Urothelium cell line (cell line): ENCODE measurements at regions not wholly inside any gene's neighbourhood (a gene's known extent, or its start where the extent isn't known, plus 50 kb on each side); places are given as distances from the start of the nearest gene placed in this dataset.

ENCODE experiments used
- DNase-seq: peaks from one replicate; pipeline ENCODE4 v3.0.0; 2011; ENCODE audit warnings: low spot score, mixed read lengths
- FAIRE-seq: peaks from 2 replicates; lab custom pipeline; 2011; peaks lifted over from hg19 to GRCh38; lab: Jason Lieb, UNC

DNA sequence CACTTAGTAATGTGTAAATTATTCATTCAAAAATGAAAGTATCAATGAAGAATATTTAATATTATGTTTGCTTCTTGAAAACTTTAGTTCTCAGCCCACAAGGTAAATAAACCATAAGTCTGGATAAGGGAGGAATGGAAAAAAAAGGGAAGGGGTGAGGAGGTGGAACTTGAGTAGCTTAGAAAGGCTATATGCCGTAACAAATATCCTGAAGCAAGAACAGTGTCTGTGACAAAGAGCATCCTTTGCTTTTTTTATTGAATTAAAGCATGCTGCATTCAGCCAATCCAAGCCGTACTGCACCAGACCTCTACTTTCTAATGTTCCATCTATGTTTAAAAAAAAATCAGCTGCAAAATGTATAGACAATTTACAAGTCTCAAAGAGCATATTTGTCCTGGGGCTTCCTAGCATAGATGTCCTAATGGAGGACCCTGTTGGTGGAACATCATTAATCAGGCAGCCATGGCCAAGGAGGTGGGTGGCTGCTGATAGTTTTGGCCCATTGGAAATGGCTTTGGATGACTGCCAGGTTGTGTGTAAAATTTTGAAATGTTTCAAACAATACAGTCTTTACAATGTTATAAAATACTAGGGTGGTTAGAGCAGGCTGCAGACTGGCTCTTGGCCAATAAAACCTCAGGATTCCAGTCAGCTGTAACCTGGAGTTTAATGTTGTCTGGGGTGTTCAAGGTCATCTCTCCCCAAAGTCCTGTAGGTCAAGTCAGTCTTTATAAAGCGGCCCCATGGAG lies 895.8 kb upstream of the SOX9 start:
- FAIRE-seq (peak; percentile 42), DNase-seq (peak; percentile 64)

DNA sequence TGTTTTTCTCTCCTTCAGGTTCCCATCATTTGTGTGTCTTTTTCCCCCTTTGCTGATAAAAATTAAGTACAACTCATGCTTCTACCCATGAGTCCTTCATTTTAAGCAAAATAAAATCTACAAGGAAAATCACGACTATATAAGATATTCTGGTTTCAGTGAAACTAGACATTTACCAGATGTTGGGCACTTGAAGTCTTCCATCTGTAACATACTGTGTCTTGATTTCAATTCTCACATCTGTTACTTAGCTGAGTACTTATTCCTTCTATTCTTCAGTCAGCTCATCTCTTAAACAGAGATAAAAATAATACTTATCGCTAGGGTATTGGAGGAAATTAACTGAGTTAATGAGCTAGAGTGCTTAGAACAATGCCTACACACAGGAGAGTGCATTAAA lies 893.0 kb upstream of the SOX9 start:
- DNase-seq, result no peak
- FAIRE-seq, result peak; percentile 84

DNA sequence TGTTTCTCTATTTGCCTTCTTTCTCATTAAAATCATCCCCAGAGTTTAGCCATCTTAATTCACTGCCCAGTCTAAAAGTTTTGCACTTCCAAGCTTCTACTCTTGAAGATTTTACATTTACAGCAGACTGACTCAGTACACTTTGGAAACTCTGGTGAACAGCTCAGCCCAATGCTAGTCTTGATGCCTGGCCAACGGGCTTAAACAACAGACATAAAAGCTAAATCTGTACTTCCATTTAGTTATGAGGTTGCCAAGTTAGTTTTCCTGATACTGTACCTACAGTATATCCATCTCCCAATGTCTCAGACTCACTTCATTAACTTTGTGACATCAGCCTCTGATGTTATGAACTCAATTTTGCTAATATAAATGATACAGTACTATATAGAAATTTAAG lies 891.8 kb upstream of the SOX9 start:
- no peak for DNase-seq
- no peak for FAIRE-seq

DNA sequence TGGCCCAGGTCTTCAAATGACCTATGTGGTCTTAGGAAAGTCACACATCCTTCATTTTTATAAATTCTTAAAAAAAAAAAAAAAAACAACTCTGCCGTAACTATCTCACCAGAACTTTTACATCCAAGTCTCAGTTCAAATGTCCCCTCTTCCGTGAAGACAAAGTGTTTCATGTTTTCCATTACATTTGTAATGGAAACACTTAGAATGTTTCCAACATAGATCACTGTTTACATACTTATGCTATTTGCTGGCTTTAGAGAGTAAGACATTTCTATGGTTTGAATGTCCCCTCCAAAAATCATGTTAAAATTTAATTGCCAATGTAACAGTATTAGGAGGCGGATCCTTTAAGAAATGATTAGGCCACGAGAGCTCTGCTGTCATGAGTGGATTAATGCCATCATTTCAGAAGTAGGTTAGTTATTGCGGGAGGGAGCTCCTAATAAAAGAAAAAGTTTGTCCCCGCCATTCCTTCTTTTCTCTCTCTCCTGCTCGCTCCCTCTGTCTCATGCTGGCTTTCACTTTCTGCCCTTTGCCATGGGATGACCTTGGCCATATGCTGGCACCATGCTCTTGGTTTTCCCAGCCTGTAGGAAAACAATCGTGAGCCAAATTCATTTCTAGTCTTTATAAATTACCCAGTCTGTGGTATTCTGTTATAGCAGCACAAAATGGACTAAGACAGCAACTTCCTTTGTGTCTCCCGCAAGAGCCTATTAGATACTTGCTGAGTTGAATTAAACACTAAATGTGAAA lies 887.8 kb upstream of the SOX9 start:
- no peak for FAIRE-seq
- no peak for DNase-seq

DNA sequence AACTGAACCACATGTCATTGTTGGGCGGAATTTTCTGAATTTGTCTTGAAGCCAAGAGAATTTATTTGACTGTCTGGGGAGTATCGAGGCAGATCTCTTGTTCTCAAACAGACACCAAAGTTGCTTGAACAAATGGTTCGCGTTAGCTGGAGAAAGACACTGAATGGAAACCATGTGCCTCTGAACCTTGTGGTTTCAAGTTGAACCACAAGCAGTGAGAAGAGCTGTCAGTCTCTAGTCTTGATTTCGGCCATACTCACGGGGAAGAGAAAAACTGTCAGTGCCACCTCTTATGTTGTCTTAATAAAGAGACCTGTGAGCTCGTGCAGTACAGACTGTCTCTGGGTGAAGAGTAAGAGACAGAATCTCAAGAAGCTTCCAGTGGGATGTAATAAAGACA lies 886.5 kb upstream of the SOX9 start:
- no peak for DNase-seq
- FAIRE-seq, result no peak

DNA sequence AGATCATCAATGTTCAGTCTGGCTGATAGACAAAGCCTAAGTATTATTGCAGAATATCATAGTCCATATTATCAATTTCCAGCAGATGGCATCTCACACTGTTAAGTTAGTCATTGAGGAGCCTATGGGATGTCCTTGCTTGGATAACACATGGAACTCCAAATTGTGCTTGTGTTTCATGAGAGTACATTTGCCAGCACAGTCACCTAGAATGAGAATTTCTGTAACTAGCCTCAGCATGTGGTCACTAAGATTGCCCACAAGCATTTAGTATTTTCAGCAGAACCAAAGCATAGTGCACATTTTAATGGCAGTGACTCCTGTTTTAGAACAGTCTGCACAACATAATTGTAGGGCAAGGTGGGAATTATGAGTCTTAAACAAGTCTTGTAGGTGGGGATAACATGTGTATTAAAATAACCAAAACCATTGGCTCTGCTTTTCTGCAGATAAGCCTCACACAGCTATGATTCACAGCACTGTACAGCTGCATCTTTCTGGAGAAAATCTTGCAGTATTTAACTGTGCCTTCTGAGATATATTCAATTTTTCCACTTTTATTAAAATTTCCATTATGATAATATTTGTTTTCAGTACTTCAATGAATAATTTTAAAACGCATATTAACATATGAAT lies 882.8 kb upstream of the SOX9 start:
- FAIRE-seq (peak; percentile 78), DNase-seq (peak; percentile 37)

DNA sequence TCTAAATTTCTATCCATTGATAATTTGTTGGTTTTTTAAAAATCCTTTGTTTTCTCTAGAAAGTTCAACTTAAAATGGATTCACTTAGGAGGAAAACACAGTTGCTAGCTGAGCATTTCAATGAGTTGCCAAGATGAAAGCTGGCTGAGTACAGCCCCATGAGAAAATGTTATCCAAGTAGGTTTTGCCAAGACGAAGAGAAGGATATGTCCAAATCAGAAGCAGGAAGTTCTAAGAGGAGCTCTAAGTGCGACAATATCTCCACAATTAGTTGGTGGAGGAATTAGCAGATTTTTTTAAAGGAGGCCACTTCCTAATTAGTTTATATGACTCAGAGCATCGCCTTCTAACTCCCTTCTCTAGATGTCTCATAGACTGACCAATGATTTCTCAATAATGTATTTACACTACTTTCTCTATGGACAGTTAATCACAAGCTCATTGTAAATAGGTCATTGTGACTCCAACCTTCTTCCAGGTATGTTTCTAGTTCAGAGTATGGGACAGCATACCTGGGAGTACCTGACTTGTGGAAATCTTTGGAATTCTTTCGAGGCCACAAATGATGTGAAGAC lies 873.3 kb upstream of the SOX9 start:
- no peak for DNase-seq
- peak; percentile 9 for FAIRE-seq

DNA sequence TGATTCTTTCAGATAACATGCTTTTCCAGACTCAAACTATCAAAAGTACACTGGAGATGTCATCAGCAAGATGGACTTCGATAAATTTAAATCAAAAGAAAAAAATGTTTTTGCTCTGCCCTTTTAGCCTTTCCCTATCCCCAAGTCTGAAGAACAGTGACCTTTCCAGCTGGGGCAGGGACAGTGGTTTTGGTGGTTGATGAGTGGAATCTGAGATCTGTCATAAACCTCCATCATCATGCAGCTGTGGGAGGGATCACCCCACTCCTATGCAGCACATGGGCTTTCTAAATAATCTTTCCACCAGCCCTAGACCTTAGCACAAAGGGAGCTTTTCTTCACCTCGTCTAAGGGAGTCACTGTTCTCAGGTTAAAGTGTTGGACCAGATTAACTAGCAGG lies 869.5 kb upstream of the SOX9 start:
- peak; percentile 58 for FAIRE-seq

DNA sequence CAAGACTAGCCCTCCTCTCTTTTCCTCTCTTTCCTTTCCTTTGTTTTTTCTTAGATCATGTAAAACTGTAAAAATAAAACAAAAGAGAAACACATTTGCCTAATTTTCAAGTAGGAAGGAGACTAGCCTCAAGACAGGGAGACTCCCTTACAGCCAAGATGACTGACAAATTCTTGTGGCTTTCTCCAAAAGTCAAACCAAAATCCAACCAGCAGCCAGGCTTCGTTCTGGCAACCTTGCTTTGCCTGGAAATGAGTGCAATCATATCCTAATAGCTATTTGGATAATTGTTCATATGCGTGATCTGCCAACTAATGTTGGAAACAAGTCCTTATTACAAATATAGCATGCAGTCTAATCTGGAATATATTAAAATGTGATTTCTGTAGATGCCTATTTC lies 868.9 kb upstream of the SOX9 start:
- DNase-seq (no peak), FAIRE-seq (no peak)

More for the DNA sequence above, 869.5 kb upstream of the SOX9 start:
- peak; percentile 44 for DNase-seq

DNA sequence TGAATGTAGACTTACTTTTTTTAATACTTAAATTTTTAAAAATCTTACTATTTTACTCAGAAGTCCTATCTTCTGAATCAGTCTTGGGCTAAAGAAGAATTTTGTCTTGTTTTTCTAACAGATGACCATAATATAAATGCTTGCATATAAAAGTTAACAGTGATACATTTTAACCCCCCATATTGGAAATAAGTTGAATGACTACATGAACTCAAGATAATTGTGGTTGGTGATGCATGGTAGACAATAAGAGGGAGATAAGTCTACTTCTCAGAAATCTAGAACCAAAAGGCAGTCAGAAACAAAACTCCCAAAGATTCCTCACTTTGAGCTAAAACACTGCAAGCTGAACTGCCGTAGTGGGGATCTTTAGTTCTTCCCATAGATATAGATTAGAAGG lies 868.4 kb upstream of the SOX9 start:
- DNase-seq (no peak), FAIRE-seq (no peak)

DNA sequence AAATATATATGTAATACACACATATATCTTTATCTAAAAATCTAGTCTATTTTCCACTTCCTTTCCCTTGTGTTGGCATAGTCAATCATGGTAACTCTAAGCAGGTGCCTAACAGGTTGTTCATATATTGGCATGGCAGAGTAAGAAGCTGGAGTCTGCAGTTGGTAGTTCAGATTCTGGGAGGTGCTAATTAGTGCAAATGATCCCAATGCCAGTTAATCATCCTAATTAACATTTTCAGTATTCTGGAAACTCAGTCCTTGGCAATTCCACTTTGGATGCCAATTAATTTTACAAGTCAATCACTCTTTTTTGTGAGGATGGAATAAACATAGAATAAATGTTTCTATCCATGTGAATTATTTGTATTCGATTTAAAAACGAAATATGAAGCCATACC lies 863.7 kb upstream of the SOX9 start:
- no peak for DNase-seq
- no peak for FAIRE-seq

DNA sequence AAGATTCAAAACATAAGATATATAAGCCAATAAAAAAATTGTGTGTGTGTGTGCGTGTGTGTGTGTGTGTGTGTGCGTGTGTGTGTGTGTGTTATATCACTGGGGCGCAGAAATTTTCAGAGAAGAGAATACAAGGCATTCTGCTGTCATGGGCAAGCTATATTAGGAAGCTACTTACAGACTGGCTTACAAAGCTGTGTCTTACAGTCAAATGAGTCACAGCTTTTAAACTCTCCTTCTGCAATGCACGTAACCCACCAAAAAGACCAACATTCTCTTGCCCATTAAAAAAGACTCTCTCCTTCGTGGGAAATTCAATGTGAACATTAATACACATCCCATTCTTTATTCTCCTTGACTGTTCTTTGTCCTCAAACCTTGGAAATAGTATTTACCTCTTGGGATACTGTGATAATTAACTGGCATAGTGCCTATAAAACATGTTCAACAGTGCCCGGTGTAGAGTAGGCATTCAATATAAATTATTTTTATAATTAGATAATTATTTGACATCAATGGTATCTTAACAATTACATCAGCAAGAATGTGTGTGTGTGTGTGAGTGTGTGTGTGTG lies 860.4 kb upstream of the SOX9 start:
- FAIRE-seq, result no peak
- no peak for DNase-seq

DNA sequence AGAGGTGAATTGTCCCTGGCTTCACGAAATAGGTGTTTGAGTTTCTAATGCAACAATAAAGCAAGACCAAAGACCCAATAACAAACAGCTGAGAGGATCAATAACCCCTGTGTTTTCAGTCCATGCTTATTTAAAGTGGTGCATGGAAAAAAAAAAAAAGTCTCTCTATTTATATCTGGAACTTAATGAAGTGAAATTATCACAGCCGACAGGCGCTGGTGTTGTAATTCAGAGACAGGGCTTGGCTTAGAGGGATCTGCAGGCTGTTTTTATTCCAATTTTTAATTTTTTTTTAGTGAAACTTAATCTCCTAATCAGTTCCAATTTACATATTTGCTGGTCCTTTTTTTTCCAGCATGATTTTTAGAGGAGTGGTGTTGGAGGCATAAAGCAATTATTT lies 858.2 kb upstream of the SOX9 start:
- DNase-seq, result no peak
- no peak for FAIRE-seq

DNA sequence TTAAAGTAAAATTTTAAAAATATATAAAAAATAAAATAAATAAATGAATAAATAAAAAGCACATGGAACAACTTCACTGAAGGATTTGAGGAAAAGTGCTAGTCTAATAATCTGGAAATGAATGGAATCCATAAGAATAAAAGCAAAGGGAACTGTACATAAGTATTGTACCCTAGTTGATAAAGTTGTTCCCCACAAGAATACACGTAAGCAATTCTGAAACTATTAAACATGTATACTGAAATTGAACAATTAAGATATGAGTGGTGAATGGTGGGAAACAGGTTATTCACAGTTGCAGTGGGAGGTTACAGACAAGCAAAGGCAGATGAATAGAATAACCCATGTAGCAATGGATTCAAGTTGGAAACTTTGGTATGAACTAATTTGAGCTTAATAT lies 853.2 kb upstream of the SOX9 start:
- FAIRE-seq (no peak), DNase-seq (no peak)

DNA sequence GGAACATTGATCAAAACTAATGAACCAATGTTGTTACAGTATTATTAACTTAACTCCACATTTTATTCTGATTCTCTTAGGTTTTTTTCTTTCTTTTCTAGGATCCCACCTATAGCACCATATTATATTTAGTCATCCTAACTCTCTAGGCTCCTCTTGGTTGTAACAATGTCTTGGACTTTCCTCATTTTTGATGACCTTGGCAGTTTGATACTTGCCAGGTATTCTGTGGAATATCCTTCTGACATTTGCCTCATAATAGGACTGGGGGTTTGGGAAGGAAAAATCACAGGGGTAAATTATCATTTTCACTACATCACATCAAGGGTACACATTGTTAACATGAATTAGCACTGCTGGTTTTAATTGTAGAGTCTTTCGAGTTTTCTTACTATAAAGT lies 851.6 kb upstream of the SOX9 start:
- no peak for FAIRE-seq
- no peak for DNase-seq

DNA sequence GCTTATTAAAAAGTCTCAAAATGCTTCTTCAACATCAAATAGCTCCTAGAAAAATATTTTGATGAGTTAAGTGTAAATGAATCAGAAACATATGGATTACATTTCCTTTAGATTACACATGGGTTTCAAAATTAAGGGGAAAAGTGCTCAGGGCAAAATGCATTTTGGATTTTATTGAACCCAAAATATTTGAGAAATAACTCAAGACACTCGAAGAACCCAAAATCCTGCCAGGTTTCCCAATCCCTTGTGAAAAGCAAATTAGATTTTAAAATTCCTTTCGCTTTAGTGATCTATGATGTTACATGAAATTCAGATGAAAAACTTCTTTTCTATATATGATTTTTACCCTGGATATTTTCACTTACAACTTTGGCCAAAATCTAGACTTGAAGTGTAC lies 847.4 kb upstream of the SOX9 start:
- no peak for DNase-seq
- FAIRE-seq, result no peak

DNA sequence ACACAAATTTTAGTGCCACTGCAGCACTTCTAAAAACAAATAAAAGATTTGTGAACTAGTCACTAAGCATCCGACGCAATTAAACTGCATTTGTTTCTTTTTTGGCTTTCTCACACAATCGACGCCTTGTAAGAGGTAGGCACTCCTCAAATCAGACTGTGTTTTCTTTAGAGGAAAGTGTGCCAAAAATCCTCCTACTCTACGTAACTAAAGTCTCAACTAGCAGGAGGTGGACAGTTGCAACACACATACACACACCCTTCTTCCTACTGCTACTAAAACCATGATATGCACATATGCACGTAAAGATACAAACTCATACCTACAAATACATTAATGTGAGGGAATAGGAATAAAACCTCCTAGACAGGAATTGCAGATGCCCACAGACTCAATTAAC lies 844.7 kb upstream of the SOX9 start:
- DNase-seq, result no peak
- peak; percentile 13 for FAIRE-seq

DNA sequence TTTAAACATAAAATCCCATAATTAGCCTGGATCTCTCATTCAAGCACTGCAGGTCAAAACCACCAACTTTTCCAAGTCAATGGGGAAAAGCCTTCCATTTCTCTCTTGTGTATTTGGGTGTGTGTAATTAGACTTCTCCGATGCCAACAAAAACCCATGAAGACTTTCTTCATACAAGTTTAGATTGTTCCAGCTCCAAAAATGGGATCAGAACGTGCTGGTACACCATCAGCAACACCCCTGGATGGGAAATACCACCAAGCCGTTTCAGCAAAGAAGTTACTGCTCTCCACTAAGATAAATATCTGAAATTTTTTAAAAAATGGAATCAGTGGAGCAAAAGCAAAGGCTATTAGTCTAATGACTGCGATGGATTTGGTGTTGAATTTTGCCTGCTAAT lies 837.3 kb upstream of the SOX9 start:
- FAIRE-seq (no peak), DNase-seq (no peak)

DNA sequence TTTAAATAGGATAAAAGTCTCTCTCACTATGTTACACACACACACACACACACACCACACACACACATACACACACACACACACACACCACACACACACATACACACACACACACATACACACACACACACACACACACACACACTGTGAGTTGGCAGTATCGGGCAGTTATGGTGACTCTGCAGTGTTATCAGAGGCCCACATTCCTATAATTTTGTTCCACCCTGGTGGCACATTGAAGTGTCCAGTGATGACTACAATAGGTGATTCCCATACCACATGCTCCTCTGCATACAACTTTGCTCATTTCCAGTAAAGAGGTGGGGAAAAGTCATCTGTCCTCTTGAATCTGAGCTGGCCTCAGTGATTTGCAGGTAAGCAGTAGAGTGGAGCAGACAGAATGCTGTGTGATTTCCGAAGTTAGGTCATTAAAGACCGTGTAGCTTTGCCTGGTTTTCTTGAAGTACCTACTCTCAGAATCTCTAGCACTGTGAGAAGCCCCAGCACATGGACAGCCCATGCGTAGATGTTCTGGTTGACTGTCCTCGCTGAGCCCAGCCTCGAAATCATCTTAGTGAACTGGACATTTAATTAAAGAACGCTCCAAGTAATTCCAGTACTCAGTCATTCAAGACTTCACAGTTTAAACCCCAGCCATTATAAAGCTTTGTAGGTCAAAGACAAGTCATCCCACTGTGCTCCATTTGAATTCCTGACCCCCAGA lies 836.6 kb upstream of the SOX9 start:
- DNase-seq, result no peak
- peak; percentile 95 for FAIRE-seq

DNA sequence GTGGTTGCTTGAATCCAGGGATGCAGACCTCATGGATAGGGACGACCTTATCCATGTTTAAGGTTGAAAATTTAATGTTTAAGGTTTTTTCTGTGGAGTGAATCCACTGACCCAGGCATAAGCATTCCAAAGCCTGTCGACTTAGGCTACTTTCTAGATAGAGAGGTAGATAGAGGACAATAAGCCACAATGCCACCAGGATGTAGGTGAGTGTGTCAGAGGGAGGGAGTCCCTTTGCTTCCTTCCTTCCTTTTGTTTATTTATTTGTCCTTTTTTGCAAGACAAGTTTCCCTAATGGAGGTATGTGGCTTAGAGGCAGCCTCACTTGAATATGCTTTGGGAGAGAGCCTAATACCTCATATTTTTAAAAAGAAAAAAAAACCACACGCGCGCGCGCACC lies 834.2 kb upstream of the SOX9 start:
- FAIRE-seq (no peak), DNase-seq (no peak)
